ENCODE measurements at regions not wholly inside any gene's neighbourhood (a gene's known extent, or its start where the extent isn't known, plus 50 kb on each side); places are given as distances from the start of the nearest gene placed in this dataset.
A peak's percentile ranks its signal among the peaks of the same experiment; 100 is the strongest.
"Not testable (repeated sequence)": the region's sequence is repeated elsewhere in the genome, so short reads cannot be mapped to it uniquely, and the experiment has no call there.

GRCh38 chr22:22785316-22786065, 102.1 kb upstream of the IGLL5 start:
- DNase-seq = no peak

- DNase-seq = peak; percentile 89
Measured at GRCh38 chr22:22786301-22787115, 101.1 kb upstream of the IGLL5 start.

GRCh38 chr22:22787151-22787550, 100.5 kb upstream of the IGLL5 start:
- DNase-seq = no peak

GRCh38 chr22:22787786-22788459, 99.7 kb upstream of the IGLL5 start:
- DNase-seq = no peak

- no peak for DNase-seq
Measured at GRCh38 chr22:22788460-22789037, 99.1 kb upstream of the IGLL5 start.

- no peak for DNase-seq
Measured at GRCh38 chr22:22789233-22789921, 98.2 kb upstream of the IGLL5 start.

GRCh38 chr22:22789922-22790845, 97.4 kb upstream of the IGLL5 start:
- DNase-seq = no peak

- DNase-seq = no peak
Measured at GRCh38 chr22:22791438-22792181, 96.0 kb upstream of the IGLL5 start.

GRCh38 chr22:22792205-22792786, 95.3 kb upstream of the IGLL5 start:
- not testable (repeated sequence) for DNase-seq

- DNase-seq = not testable (repeated sequence)
Measured at GRCh38 chr22:22795639-22796038, 92.0 kb upstream of the IGLL5 start.

GRCh38 chr22:22796724-22797123, 90.9 kb upstream of the IGLL5 start:
- no peak for DNase-seq

GRCh38 chr22:22798232-22798616, 89.4 kb upstream of the IGLL5 start:
- DNase-seq = no peak

- DNase-seq = no peak
Measured at GRCh38 chr22:22798716-22799115, 88.9 kb upstream of the IGLL5 start.

- DNase-seq = no peak
Measured at GRCh38 chr22:22799561-22799960, 88.1 kb upstream of the IGLL5 start.

GRCh38 chr22:22800716-22801115, 86.9 kb upstream of the IGLL5 start:
- DNase-seq = no peak

GRCh38 chr22:22802339-22802970, 85.2 kb upstream of the IGLL5 start:
- DNase-seq = no peak

- no peak for DNase-seq
Measured at GRCh38 chr22:22803285-22803853, 84.2 kb upstream of the IGLL5 start.

GRCh38 chr22:22810018-22810427, 77.6 kb upstream of the IGLL5 start:
- DNase-seq = no peak

- no peak for DNase-seq
Measured at GRCh38 chr22:22810471-22810870, 77.1 kb upstream of the IGLL5 start.
